NOMO-1 treated with dmso at 0.1 percent for 144 hours (cell line): ENCODE measurements at regions not wholly inside any gene's neighbourhood (a gene's known extent, or its start where the extent isn't known, plus 50 kb on each side); places are given as distances from the start of the nearest gene placed in this dataset.
A peak's percentile ranks its signal among the peaks of the same experiment; 100 is the strongest.

ENCODE experiments used
- DNase-seq: peaks from one replicate; lab custom pipeline; 2025; ENCODE audit not compliant: unreplicated experiment; lab: John Stamatoyannopoulos, UW

- DNase-seq = no peak
These were observed 238.2 kb upstream of the AGAP1 start for GRCh38 chr2:235255693-235256092.

- no peak for DNase-seq
These were observed 236.3 kb upstream of the AGAP1 start for GRCh38 chr2:235257590-235257989.

GRCh38 chr2:235262750-235263149, 231.1 kb upstream of the AGAP1 start:
- no peak for DNase-seq

GRCh38 chr2:235263205-235264120, 230.4 kb upstream of the AGAP1 start:
- no peak for DNase-seq

GRCh38 chr2:235264121-235264493, 229.7 kb upstream of the AGAP1 start:
- DNase-seq = no peak

GRCh38 chr2:235264512-235264911, 229.3 kb upstream of the AGAP1 start:
- no peak for DNase-seq

- DNase-seq = no peak
These were observed 228.4 kb upstream of the AGAP1 start for GRCh38 chr2:235265348-235265965.

GRCh38 chr2:235267251-235267650, 226.6 kb upstream of the AGAP1 start:
- DNase-seq = no peak

- no peak for DNase-seq
These were observed 225.3 kb upstream of the AGAP1 start for GRCh38 chr2:235268535-235268934.

GRCh38 chr2:235270291-235270690, 223.6 kb upstream of the AGAP1 start:
- no peak for DNase-seq

- DNase-seq = peak; percentile 80
These were observed 222.9 kb upstream of the AGAP1 start for GRCh38 chr2:235270956-235271355.

- DNase-seq = no peak
These were observed 221.9 kb upstream of the AGAP1 start for GRCh38 chr2:235271936-235272335.

- no peak for DNase-seq
These were observed 219.8 kb upstream of the AGAP1 start for GRCh38 chr2:235274023-235274422.

GRCh38 chr2:235277485-235277884, 216.4 kb upstream of the AGAP1 start:
- DNase-seq = no peak

GRCh38 chr2:235278771-235279355, 215.0 kb upstream of the AGAP1 start:
- no peak for DNase-seq

- DNase-seq = no peak
These were observed 213.9 kb upstream of the AGAP1 start for GRCh38 chr2:235279965-235280364.

- DNase-seq = no peak
These were observed 210.6 kb upstream of the AGAP1 start for GRCh38 chr2:235283246-235283645.

- no peak for DNase-seq
These were observed 207.0 kb upstream of the AGAP1 start for GRCh38 chr2:235286622-235287374.

GRCh38 chr2:235287375-235287733, 206.5 kb upstream of the AGAP1 start:
- DNase-seq = no peak

GRCh38 chr2:235291461-235291860, 202.4 kb upstream of the AGAP1 start:
- DNase-seq = no peak

GRCh38 chr2:235293061-235293460, 200.8 kb upstream of the AGAP1 start:
- no peak for DNase-seq
